ENCODE measurements at regions not wholly inside any gene's neighbourhood (a gene's known extent, or its start where the extent isn't known, plus 50 kb on each side); places are given as distances from the start of the nearest gene placed in this dataset.
"Not testable (repeated sequence)": the region's sequence is repeated elsewhere in the genome, so short reads cannot be mapped to it uniquely, and the experiment has no call there.

DNA sequence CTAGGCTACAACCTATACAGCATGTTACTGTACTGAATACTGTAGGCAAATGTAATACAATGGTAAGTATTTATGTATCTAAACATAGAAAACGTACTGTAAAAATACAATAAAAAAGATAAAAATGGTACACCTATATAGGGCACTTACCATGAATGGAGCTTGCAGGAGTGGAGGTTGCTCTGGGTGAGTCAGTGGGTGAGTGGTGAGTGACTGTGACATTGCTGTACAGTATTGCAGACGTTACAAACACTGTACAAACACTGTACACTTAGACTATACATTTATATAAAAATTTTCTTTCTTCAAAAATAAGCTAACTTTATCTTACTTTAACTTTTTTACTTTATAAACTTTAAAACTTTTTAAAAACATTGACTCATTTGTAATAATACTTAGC is 190.3 kb upstream of the NR3C2 start:
- Histone ChIP-seq H3K36me3 (ENCODE audit: control insufficient read depth, insufficient read depth, low read length) (no peaks in the 10 kb centered on the region), H3K27ac (ENCODE audit: low read depth, low read length, severe bottlenecking) (no peak overlapping the region), H3K9me3 (ENCODE audit: control insufficient read depth, low read length) (peaks cover 6% of the 10 kb centered on the region), H3K4me3 (ENCODE audit: extremely low read depth, insufficient read depth, low read length, poor library complexity, severe bottlenecking) (no peak overlapping the region), H3K4me1 (ENCODE audit: control insufficient read depth, insufficient read depth, low read length, poor library complexity, severe bottlenecking) (no peaks in the 10 kb centered on the region)
- WGBS, 2 experiments (ENCODE audit: insufficient coverage in 2 of 2) = no CpG with 5 or more reads among the region's 2 CpGs

DNA sequence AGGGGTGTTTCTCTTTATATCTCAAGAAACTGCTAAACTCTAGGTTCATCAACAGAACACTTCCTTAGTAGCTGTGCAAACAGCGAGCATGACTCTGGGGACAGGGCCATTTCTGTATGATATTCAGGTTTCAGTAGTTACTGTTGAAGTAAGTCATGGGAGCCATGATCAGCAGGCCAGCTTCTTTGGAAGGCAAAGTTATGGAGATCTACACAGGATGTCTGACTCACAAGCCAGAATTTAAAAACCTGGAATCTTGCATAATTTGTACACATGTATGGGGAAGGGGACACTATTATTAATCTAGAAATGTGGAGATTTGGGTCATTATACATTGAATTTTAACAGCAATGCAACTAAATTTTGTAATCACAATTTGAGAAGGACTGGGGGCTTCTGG is 187.8 kb upstream of the NR3C2 start:
- WGBS, 2 experiments (ENCODE audit: insufficient coverage in 2 of 2) = no CpG with 5 or more reads among the region's 1 CpG
- Histone ChIP-seq H3K4me1 (ENCODE audit: control insufficient read depth, insufficient read depth, low read length, poor library complexity, severe bottlenecking) (no peaks in the 10 kb centered on the region), H3K4me3 (ENCODE audit: extremely low read depth, insufficient read depth, low read length, poor library complexity, severe bottlenecking) (no peak overlapping the region)

DNA sequence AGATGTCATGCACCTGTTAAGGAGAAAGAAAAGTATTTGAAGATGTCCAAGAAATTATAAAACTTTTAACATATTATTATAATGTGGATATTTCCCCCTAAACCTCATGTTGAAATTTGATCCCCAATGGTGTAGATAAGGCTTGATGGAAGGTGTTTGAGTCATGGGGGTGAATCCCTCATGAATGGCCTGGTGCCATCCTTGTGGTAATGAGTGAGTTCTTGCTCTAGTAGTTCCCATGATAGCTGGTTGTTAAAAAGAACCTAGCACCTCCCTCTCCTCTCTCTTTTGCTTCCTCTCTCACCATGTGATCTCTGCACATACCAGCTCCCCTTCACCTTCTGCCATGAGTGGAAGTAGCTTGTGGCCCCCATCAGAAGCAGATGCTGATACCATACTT is 176.6 kb upstream of the NR3C2 start:
- Histone ChIP-seq H3K27ac (ENCODE audit: low read depth, low read length, severe bottlenecking) (no peak overlapping the region), H3K4me1 (ENCODE audit: control insufficient read depth, insufficient read depth, low read length, poor library complexity, severe bottlenecking) (no peaks in the 10 kb centered on the region), H3K9me3 (ENCODE audit: control insufficient read depth, low read length) (no peaks in the 10 kb centered on the region), H3K36me3 (ENCODE audit: control insufficient read depth, insufficient read depth, low read length) (no peaks in the 10 kb centered on the region), H3K4me3 (ENCODE audit: extremely low read depth, insufficient read depth, low read length, poor library complexity, severe bottlenecking) (no peak overlapping the region)

More for the DNA sequence above, 187.8 kb upstream of the NR3C2 start:
- Histone ChIP-seq H3K9me3 (ENCODE audit: control insufficient read depth, low read length) (no peaks in the 10 kb centered on the region), H3K27ac (ENCODE audit: low read depth, low read length, severe bottlenecking) (no peak overlapping the region), H3K36me3 (ENCODE audit: control insufficient read depth, insufficient read depth, low read length) (no peaks in the 10 kb centered on the region)

DNA sequence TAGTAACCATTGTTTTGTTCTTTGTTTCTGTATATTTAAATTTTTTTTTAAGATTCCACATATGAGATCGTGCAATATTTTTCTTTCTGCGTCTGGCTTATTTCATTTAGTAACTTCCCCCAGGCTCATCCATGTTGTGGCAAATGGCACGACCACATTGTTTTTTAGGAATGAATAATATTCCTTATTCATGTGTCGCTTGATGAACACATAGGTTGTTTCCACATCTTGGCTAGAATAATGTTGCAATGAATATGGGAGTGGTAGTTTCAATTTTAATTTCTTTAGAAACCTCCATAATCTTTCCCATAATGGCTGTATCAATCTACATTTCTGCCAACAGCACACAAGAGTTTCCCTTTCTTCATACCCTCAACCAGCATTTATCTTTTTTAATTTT is 166.8 kb upstream of the NR3C2 start:
- H3K36me3 ChIP-seq (ENCODE audit: control insufficient read depth, insufficient read depth, low read length) = no peaks in the 10 kb centered on the region
- WGBS, 2 experiments (ENCODE audit: insufficient coverage in 2 of 2) = 82% methylated on average over 2 of the region's 4 CpGs; no CpG with 5 or more reads in 1 of the 2 experiments
- H3K4me1 ChIP-seq (ENCODE audit: control insufficient read depth, insufficient read depth, low read length, poor library complexity, severe bottlenecking) = no peaks in the 10 kb centered on the region
- no peak overlapping the region for H3K4me3 ChIP-seq (ENCODE audit: extremely low read depth, insufficient read depth, low read length, poor library complexity, severe bottlenecking)
- no peaks in the 10 kb centered on the region for H3K9me3 ChIP-seq (ENCODE audit: control insufficient read depth, low read length)
- H3K27ac ChIP-seq (ENCODE audit: low read depth, low read length, severe bottlenecking) = no peak overlapping the region

DNA sequence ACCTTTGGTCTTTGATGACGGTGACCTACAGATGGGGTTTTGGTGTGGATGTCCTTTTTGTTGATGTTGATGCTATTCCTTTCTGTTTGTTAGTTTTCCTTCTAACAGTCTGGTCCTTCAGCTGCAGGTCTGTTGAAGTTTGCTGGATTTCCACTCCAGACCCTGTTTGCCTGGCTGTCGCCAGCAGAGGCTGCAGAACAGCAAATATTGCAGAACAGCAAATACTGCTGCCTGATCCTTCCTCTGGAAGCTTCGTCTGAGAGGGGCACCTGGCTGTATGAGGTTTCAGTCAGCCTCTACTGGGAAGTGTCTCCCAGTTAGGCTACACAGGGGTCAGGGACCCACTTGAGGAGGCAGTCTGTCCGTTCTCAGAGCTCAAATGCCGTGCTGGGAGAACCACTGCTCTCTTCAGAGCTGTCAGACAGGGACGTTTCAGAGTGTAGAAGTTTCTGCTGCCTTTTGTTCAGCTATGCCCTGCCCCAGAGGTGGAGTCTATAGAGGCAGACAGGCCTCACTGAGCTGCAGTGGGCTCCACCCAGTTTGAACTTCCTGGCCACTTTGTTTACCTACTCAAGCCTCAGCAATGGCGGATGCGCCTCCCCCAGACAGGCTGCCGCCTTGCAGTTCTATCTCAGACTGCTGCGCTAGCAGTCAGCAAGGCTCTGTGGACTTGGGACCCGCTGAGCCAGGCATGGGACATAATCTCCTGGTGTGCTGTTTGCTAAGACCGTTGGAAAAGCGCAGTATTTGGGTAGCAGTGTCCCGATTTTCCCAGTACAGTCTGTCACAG is 156.4 kb upstream of the NR3C2 start:
- not testable (repeated sequence) for H3K4me1 ChIP-seq (ENCODE audit: control insufficient read depth, insufficient read depth, low read length, poor library complexity, severe bottlenecking); H3K36me3 ChIP-seq (ENCODE audit: control insufficient read depth, insufficient read depth, low read length); H3K9me3 ChIP-seq (ENCODE audit: control insufficient read depth, low read length); H3K27ac ChIP-seq (ENCODE audit: low read depth, low read length, severe bottlenecking); H3K4me3 ChIP-seq (ENCODE audit: extremely low read depth, insufficient read depth, low read length, poor library complexity, severe bottlenecking)
- WGBS, 2 experiments (ENCODE audit: insufficient coverage in 2 of 2) = 80 to 93% methylated on average over 11 to 13 of the region's 14 CpGs

DNA sequence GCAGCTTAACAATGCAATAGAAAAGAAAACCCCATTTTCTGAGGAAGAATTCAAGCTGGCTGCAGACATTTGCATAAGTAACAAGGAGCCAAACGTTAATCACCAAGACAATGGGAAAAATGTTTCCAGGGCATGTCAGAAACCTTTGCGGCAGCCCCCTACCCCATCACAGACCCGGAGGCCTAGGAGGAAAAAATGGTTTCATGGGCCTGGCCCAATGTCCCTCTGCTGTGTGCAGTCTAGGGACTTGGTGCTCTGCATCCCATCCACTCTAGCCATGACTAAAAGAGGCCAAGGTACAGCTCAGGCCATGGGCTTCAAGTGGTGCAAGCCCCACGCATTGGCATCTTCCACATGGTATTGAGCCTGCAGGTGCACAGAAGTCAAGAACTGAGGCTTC is 147.0 kb upstream of the NR3C2 start:
- H3K4me1 ChIP-seq (ENCODE audit: control insufficient read depth, insufficient read depth, low read length, poor library complexity, severe bottlenecking) = no peaks in the 10 kb centered on the region
- H3K27ac ChIP-seq (ENCODE audit: low read depth, low read length, severe bottlenecking) = no peak overlapping the region
- WGBS, 2 experiments (ENCODE audit: insufficient coverage in 2 of 2) = 88 to 97% methylated on average over 3 to 4 of the region's 4 CpGs
- peaks cover 6% of the 10 kb centered on the region for H3K9me3 ChIP-seq (ENCODE audit: control insufficient read depth, low read length)
- no peaks in the 10 kb centered on the region for H3K36me3 ChIP-seq (ENCODE audit: control insufficient read depth, insufficient read depth, low read length)
- no peak overlapping the region for H3K4me3 ChIP-seq (ENCODE audit: extremely low read depth, insufficient read depth, low read length, poor library complexity, severe bottlenecking)

DNA sequence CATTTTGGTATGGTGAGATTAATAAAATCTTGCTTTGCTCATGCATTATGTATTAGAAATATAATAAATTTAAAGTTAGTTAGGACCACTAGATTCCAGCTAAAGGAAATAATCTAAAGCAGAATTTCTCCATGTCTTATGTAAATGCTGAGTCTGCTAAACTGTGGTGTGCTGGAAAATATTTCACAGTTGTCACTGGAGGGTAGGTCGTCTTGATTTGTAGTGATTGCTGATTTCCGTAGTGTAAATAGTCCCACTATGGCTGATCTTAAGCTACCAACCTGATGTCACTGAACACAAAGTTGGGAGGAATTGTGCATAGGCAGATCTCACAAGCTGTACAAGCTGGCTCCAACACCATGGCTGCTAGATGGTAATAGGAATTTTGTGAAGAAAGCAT is 133.4 kb upstream of the NR3C2 start:
- 100% methylated on average over 1 of the region's 2 CpGs; no CpG with 5 or more reads in 1 of the 2 experiments for WGBS, 2 experiments (ENCODE audit: insufficient coverage in 2 of 2)
- Histone ChIP-seq H3K27ac (ENCODE audit: low read depth, low read length, severe bottlenecking) (no peak overlapping the region), H3K4me3 (ENCODE audit: extremely low read depth, insufficient read depth, low read length, poor library complexity, severe bottlenecking) (no peak overlapping the region), H3K4me1 (ENCODE audit: control insufficient read depth, insufficient read depth, low read length, poor library complexity, severe bottlenecking) (peaks cover 5% of the 10 kb centered on the region), H3K9me3 (ENCODE audit: control insufficient read depth, low read length) (no peaks in the 10 kb centered on the region), H3K36me3 (ENCODE audit: control insufficient read depth, insufficient read depth, low read length) (no peaks in the 10 kb centered on the region)

DNA sequence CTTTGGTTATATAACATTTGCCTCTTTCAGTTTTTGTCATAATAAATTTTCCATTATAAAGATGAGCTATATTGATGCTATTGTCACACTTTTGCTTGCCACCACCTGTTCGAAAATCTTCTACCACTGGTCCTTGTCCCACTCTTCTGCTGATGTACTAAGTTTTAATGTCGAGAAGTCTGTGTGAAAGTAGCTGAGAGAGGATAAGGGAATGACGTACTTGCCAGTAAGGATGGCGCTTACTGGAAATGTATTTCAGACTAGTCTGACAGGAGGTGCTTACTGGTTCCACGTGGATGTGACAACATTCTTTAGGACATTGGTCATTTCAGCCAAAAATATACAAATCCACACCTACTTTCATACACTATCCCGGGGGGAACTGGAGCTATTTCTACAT is 132.7 kb upstream of the NR3C2 start:
- no peak overlapping the region for H3K4me3 ChIP-seq (ENCODE audit: extremely low read depth, insufficient read depth, low read length, poor library complexity, severe bottlenecking)
- H3K4me1 ChIP-seq (ENCODE audit: control insufficient read depth, insufficient read depth, low read length, poor library complexity, severe bottlenecking) = peaks cover 5% of the 10 kb centered on the region
- WGBS, 2 experiments (ENCODE audit: insufficient coverage in 2 of 2) = 88 to 100% methylated on average over 1 to 4 of the region's 6 CpGs
- no peak overlapping the region for H3K27ac ChIP-seq (ENCODE audit: low read depth, low read length, severe bottlenecking)
- no peaks in the 10 kb centered on the region for H3K9me3 ChIP-seq (ENCODE audit: control insufficient read depth, low read length)
- H3K36me3 ChIP-seq (ENCODE audit: control insufficient read depth, insufficient read depth, low read length) = no peaks in the 10 kb centered on the region

DNA sequence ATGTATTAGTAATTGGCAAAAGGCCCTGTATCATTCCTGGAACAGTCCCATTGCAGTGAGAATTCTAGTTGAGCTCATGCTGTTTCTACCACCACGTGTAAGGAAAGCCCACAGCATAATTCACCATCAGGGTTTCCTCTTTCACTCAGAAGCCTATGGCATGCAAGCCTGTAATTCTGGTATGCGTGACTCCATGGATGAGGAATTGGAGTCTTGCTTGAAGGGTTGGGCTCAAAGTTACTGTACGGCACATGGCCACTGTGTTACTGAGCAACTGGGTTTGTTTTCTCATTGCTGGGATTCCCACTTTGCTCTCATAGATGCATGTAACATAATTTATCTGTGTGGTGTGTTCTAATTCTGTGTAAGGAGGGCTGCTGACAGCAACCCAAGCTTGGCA is 132.3 kb upstream of the NR3C2 start:
- H3K27ac ChIP-seq (ENCODE audit: low read depth, low read length, severe bottlenecking) = no peak overlapping the region
- peaks cover 5% of the 10 kb centered on the region for H3K4me1 ChIP-seq (ENCODE audit: control insufficient read depth, insufficient read depth, low read length, poor library complexity, severe bottlenecking)
- no peaks in the 10 kb centered on the region for H3K9me3 ChIP-seq (ENCODE audit: control insufficient read depth, low read length)
- H3K4me3 ChIP-seq (ENCODE audit: extremely low read depth, insufficient read depth, low read length, poor library complexity, severe bottlenecking) = no peak overlapping the region
- no peaks in the 10 kb centered on the region for H3K36me3 ChIP-seq (ENCODE audit: control insufficient read depth, insufficient read depth, low read length)
- WGBS, 2 experiments (ENCODE audit: insufficient coverage in 2 of 2) = 25 to 72% methylated on average over 2 of the region's 3 CpGs

DNA sequence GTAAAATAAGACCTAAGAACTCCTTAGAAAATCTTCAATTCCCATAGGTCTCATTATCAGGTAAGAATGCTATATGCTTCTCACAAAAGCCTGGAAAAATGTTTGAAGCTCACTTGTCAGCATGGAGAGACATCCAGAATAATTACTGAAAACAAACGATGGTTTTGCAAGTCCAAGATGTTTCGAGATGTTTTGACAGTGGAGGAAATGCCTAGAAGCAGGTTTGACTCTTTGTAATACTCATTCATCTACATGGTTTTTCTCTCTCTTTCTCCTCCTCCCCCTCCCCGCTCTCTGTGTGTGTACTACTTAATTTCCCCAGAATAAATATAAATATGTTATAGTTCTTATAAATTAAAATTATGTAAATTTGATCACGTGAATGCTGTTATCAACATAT is 131.9 kb upstream of the NR3C2 start:
- Histone ChIP-seq H3K4me3 (ENCODE audit: extremely low read depth, insufficient read depth, low read length, poor library complexity, severe bottlenecking) (no peak overlapping the region), H3K36me3 (ENCODE audit: control insufficient read depth, insufficient read depth, low read length) (no peaks in the 10 kb centered on the region), H3K4me1 (ENCODE audit: control insufficient read depth, insufficient read depth, low read length, poor library complexity, severe bottlenecking) (peaks cover 5% of the 10 kb centered on the region), H3K27ac (ENCODE audit: low read depth, low read length, severe bottlenecking) (no peak overlapping the region), H3K9me3 (ENCODE audit: control insufficient read depth, low read length) (no peaks in the 10 kb centered on the region)
- WGBS, 2 experiments (ENCODE audit: insufficient coverage in 2 of 2) = 70% methylated on average over 2 of the region's 4 CpGs; no CpG with 5 or more reads in 1 of the 2 experiments

DNA sequence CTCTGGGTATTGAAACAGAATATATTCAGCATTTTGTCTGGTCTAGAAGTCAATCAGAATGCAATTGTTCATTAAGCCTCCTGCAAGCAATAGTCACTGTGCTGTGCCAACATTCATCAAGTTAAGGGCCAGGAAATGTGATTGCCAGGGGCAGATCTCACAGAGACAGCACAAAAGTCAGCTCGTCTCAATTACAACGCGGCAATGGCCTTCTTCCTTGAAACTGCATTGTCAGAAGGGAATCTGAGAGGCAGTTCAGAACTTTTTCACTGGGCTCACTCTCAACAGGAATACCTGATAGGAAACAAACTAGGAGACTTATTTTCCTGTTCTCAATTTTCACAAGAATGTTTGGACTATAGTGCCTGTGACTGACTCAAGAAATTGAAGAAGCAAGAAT is 131.1 kb upstream of the NR3C2 start:
- no peaks in the 10 kb centered on the region for H3K9me3 ChIP-seq (ENCODE audit: control insufficient read depth, low read length)
- H3K27ac ChIP-seq (ENCODE audit: low read depth, low read length, severe bottlenecking) = no peak overlapping the region
- no peaks in the 10 kb centered on the region for H3K36me3 ChIP-seq (ENCODE audit: control insufficient read depth, insufficient read depth, low read length)
- H3K4me1 ChIP-seq (ENCODE audit: control insufficient read depth, insufficient read depth, low read length, poor library complexity, severe bottlenecking) = peaks cover 5% of the 10 kb centered on the region
- 76 to 83% methylated on average over 3 of the region's 3 CpGs for WGBS, 2 experiments (ENCODE audit: insufficient coverage in 2 of 2)
- no peak overlapping the region for H3K4me3 ChIP-seq (ENCODE audit: extremely low read depth, insufficient read depth, low read length, poor library complexity, severe bottlenecking)

Data from mesodermal cell (in vitro differentiated cells).